ENCODE measurements at regions not wholly inside any gene's neighbourhood (a gene's known extent, or its start where the extent isn't known, plus 50 kb on each side); places are given as distances from the start of the nearest gene placed in this dataset.
"Not testable (repeated sequence)": the region's sequence is repeated elsewhere in the genome, so short reads cannot be mapped to it uniquely, and the experiment has no call there.

DNA sequence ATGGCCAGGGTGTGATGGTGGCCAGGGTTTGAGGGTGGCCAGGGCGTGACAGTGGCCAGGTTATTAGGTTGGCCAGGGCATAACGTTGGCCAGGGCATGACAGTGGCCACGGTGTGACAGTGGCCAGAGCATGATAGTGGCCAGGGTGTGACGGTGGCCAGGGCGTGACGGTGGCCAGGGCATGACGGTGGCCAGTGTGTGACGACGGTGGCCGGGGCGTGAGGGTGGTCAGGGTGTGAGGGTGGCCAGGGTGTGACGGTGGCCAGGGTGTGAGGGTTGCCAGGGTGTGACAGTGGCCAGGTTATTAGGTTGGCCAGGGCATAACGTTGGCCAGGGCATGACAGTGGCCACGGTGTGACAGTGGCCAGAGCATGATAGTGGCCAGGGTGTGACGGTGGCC, 642.8 kb downstream of the TBC1D22A start:
- TF ChIP-seq, protein P1, sequence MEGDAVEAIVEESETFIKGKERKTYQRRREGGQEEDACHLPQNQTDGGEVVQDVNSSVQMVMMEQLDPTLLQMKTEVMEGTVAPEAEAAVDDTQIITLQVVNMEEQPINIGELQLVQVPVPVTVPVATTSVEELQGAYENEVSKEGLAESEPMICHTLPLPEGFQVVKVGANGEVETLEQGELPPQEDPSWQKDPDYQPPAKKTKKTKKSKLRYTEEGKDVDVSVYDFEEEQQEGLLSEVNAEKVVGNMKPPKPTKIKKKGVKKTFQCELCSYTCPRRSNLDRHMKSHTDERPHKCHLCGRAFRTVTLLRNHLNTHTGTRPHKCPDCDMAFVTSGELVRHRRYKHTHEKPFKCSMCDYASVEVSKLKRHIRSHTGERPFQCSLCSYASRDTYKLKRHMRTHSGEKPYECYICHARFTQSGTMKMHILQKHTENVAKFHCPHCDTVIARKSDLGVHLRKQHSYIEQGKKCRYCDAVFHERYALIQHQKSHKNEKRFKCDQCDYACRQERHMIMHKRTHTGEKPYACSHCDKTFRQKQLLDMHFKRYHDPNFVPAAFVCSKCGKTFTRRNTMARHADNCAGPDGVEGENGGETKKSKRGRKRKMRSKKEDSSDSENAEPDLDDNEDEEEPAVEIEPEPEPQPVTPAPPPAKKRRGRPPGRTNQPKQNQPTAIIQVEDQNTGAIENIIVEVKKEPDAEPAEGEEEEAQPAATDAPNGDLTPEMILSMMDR (IDR thresholded peaks at IDR 0.05; ENCODE audit: insufficient read depth, low read length, poor library complexity, severe bottlenecking): not testable (repeated sequence)
- not testable (repeated sequence) for TF ChIP-seq EZH2phosphoT487 (conservative IDR thresholded peaks at IDR 0.05; ENCODE audit: low read length)
